ENCODE measurements at regions not wholly inside any gene's neighbourhood (a gene's known extent, or its start where the extent isn't known, plus 50 kb on each side); places are given as distances from the start of the nearest gene placed in this dataset.

DNA sequence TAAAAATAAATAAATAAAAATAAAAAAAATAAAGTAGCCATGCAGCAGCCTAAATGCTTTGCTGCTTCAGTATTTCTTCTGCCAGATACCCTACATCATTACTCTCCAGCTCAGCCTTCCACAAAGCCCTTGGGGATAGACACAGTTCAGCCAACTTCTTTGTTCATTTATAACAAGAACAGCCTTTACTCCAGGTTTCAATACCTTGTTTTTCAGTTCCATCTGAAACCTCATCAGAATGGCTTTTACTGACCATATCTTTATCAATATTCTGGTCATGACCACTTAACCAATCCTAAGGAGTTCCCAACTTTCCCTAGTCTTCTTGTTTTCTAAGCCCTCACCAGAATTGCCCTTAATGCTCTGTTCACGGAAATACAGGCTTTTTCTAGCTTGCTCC, 128.3 kb upstream of the MED14 start:
- Histone ChIP-seq H3K79me2 (ENCODE audit: control insufficient read depth, insufficient read depth, low read length) (no peaks in the 10 kb centered on the region), H3K4me2 (ENCODE audit: control insufficient read depth, insufficient read depth) (no peak overlapping the region), H3K9me3 (replicated peaks; ENCODE audit: control insufficient read depth, insufficient read depth, low read length) (no peaks in the 10 kb centered on the region; the same call in none of the 3 replicates), H3K27ac (ENCODE audit: control insufficient read depth, insufficient read depth) (no peak overlapping the region), H3K36me3 (ENCODE audit: control insufficient read depth in 2 of 2, insufficient read depth in 2 of 2, low read length in 1 of 2) (no peaks in the 10 kb centered on the region), H3K27me3 (replicated peaks in 1 of 2; ENCODE audit: control insufficient read depth in 2 of 2, insufficient read depth in 2 of 2, low read length in 1 of 2) (no peaks in the 10 kb centered on the region), H3K4me1 (ENCODE audit: control insufficient read depth, insufficient read depth, low read length) (peaks cover 3% of the 10 kb centered on the region; the same call in 1 of the 2 replicates), H3K4me3 (no peak overlapping the region), H2AFZ (ENCODE audit: control insufficient read depth, low read depth, low read length) (no peak overlapping the region), H3K9ac (ENCODE audit: control insufficient read depth, insufficient read depth, low read length) (no peak overlapping the region), H4K20me1 (ENCODE audit: control insufficient read depth, insufficient read depth) (no peaks in the 10 kb centered on the region)
- in situ Hi-C loops (cut with MboI) (no loop called here), intact Hi-C loops (cut with micrococcal nuclease; ENCODE audit: unreplicated experiment) (no loop called here)
- BruUV-seq (replicated peaks): no TSS peak
- CTCF ChIA-PET: interaction anchor here (1.0 to 5.8 kb wide), 2 partner anchors 14 to 251 kb away, joined by 3 to 27 read pairs; no protein-coding TSS in a partner anchor
- FAIRE-seq (no peak), DNase-seq (ENCODE audit: low read depth, low spot score) (no peak), ATAC-seq (peak; percentile 88)
- WGBS (ENCODE audit: insufficient coverage, insufficient replicate concordance, low lambda C conversion rate, missing lambda C conversion rate): 0% methylated on average over 1 of the region's 1 CpG
- SMC1A ChIA-PET (ENCODE audit: uncharacterized antibody, unreplicated experiment): interaction anchor here (0.7 to 1.3 kb wide), 2 partner anchors 10 to 15 kb away, joined by 3 to 5 read pairs; no protein-coding TSS in a partner anchor
- RAD21 ChIA-PET (ENCODE audit: unreplicated experiment): interaction anchor here (1.5 kb wide), 1 partner anchor 11 kb away, joined by 3 read pairs; no protein-coding TSS in a partner anchor
- POLR2A ChIA-PET: interaction anchor here (1.0 kb wide), 1 partner anchor 13 kb away, joined by 3 read pairs; no protein-coding TSS in a partner anchor
- TF ChIP-seq HDAC6 (IDR thresholded peaks at IDR 0.05; ENCODE audit: unreplicated experiment): no peak
- TF ChIP-seq DPF2 (IDR thresholded peaks at IDR 0.05): 0 out of 2 replicates have a peak, but pooled peaks have one; percentile 61
- peak; percentile 47; the same call in 1 of the 2 replicates for TF ChIP-seq NR2F1 (conservative IDR thresholded peaks at IDR 0.05)
- TF ChIP-seq ZNF384 (IDR thresholded peaks at IDR 0.05; ENCODE audit: borderline replicate concordance, low read depth, low read length): no peak
- 0 out of 2 replicates have a peak, but pooled peaks have one; percentile 19 for TF ChIP-seq ATF7 (IDR thresholded peaks at IDR 0.05; ENCODE audit: low read depth)
- TF ChIP-seq, protein P1, sequence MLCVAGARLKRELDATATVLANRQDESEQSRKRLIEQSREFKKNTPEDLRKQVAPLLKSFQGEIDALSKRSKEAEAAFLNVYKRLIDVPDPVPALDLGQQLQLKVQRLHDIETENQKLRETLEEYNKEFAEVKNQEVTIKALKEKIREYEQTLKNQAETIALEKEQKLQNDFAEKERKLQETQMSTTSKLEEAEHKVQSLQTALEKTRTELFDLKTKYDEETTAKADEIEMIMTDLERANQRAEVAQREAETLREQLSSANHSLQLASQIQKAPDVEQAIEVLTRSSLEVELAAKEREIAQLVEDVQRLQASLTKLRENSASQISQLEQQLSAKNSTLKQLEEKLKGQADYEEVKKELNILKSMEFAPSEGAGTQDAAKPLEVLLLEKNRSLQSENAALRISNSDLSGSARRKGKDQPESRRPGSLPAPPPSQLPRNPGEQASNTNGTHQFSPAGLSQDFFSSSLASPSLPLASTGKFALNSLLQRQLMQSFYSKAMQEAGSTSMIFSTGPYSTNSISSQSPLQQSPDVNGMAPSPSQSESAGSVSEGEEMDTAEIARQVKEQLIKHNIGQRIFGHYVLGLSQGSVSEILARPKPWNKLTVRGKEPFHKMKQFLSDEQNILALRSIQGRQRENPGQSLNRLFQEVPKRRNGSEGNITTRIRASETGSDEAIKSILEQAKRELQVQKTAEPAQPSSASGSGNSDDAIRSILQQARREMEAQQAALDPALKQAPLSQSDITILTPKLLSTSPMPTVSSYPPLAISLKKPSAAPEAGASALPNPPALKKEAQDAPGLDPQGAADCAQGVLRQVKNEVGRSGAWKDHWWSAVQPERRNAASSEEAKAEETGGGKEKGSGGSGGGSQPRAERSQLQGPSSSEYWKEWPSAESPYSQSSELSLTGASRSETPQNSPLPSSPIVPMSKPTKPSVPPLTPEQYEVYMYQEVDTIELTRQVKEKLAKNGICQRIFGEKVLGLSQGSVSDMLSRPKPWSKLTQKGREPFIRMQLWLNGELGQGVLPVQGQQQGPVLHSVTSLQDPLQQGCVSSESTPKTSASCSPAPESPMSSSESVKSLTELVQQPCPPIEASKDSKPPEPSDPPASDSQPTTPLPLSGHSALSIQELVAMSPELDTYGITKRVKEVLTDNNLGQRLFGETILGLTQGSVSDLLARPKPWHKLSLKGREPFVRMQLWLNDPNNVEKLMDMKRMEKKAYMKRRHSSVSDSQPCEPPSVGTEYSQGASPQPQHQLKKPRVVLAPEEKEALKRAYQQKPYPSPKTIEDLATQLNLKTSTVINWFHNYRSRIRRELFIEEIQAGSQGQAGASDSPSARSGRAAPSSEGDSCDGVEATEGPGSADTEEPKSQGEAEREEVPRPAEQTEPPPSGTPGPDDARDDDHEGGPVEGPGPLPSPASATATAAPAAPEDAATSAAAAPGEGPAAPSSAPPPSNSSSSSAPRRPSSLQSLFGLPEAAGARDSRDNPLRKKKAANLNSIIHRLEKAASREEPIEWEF (IDR thresholded peaks at IDR 0.05; ENCODE audit: insufficient replicate concordance, low read depth, low read length): peak; percentile 59
- peak; percentile 88 for TF ChIP-seq MEF2B (IDR thresholded peaks at IDR 0.05; ENCODE audit: partially characterized antibody, poor library complexity, severe bottlenecking)
- no peak for TF ChIP-seq HDAC2 (IDR thresholded peaks at IDR 0.05)
- TF ChIP-seq IKZF1 (conservative IDR thresholded peaks at IDR 0.05): peak; percentile 68
- no peak for TF ChIP-seq GABPA (IDR thresholded peaks at IDR 0.05; ENCODE audit: low read depth)
- peak in 1 of 2 experiments; percentile 19; a peak in 1 of 4 replicates for TF ChIP-seq BHLHE40 (IDR thresholded peaks at IDR 0.05; ENCODE audit: borderline replicate concordance in 1 of 2, low read depth in 2 of 2, low read length in 1 of 2)
- TF ChIP-seq IKZF2 (IDR thresholded peaks at IDR 0.05): peak; percentile 81 to 86
- TF ChIP-seq ZNF217 (IDR thresholded peaks at IDR 0.05): 0 out of 2 replicates have a peak, but pooled peaks have one; percentile 23
- no peak for TF ChIP-seq POLR2AphosphoS5 (IDR thresholded peaks at IDR 0.05; ENCODE audit: low read length)
- TF ChIP-seq, protein P2, sequence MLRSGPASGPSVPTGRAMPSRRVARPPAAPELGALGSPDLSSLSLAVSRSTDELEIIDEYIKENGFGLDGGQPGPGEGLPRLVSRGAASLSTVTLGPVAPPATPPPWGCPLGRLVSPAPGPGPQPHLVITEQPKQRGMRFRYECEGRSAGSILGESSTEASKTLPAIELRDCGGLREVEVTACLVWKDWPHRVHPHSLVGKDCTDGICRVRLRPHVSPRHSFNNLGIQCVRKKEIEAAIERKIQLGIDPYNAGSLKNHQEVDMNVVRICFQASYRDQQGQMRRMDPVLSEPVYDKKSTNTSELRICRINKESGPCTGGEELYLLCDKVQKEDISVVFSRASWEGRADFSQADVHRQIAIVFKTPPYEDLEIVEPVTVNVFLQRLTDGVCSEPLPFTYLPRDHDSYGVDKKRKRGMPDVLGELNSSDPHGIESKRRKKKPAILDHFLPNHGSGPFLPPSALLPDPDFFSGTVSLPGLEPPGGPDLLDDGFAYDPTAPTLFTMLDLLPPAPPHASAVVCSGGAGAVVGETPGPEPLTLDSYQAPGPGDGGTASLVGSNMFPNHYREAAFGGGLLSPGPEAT (IDR thresholded peaks at IDR 0.05; ENCODE audit: low read depth): peak; percentile 47; the same call in 1 of the 2 replicates
- no peak for TF ChIP-seq STAT1 (conservative IDR thresholded peaks at IDR 0.05)
- TF ChIP-seq EP300 (IDR thresholded peaks at IDR 0.05; ENCODE audit: borderline replicate concordance in 1 of 2, control insufficient read depth in 1 of 2, low read depth in 2 of 2, low read length in 2 of 2): peak in 1 of 2 experiments; percentile 77; a peak in 3 of 4 replicates
- no peak for TF ChIP-seq RFX5 (IDR thresholded peaks at IDR 0.05; ENCODE audit: low read depth, low read length)
- TF ChIP-seq MTA2 (IDR thresholded peaks at IDR 0.05; ENCODE audit: low read depth): peak; percentile 79
